ENCODE measurements at regions not wholly inside any gene's neighbourhood (a gene's known extent, or its start where the extent isn't known, plus 50 kb on each side); places are given as distances from the start of the nearest gene placed in this dataset.

GRCh38 chr5:1658665-1659064, 134.9 kb upstream of the LPCAT1 start:
- WGBS, 4 donors: 62 to 70% (median 66%) methylated on average over 14 of the region's 14 CpGs
- H3K27me3 ChIP-seq: peaks cover 0 to 78% (median 21%) of the 10 kb centered on the region in 9 donors

GRCh38 chr5:1657161-1657741, 133.5 kb upstream of the LPCAT1 start:
- WGBS, 4 donors: 70 to 74% (median 74%) methylated on average over 16 of the region's 16 CpGs
- no peak overlapping the region for H3K27ac ChIP-seq

More at GRCh38 chr5:1658665-1659064, 134.9 kb upstream of the LPCAT1 start:
- Histone ChIP-seq H3K9me3 (no peaks in the 10 kb centered on the region), H3K4me1 (peaks cover 0 to under 1% (median 0%) of the 10 kb centered on the region in 12 donors), H3K36me3 (no peaks in the 10 kb centered on the region), H3K4me3 (no peak overlapping the region), H3K27ac (no peak overlapping the region)
- DNase-seq (no peak), ATAC-seq (no peak)
- intact Hi-C loops (cut with DNase I): loop anchor here in 1 of 10 donors (10.0 kb wide), 1 partner anchor 484 kb away; no protein-coding TSS in a partner anchor
- TF ChIP-seq CTCF (IDR thresholded peaks at IDR 0.05) (no peak), POLR2A (IDR thresholded peaks at IDR 0.05) (no peak)

GRCh38 chr5:1656271-1656975, 132.7 kb upstream of the LPCAT1 start:
- WGBS, 4 donors: 82 to 93% (median 90%) methylated on average over 16 to 17 of the region's 17 CpGs
- Histone ChIP-seq H3K9me3 (no peaks in the 10 kb centered on the region), H3K4me1 (peaks cover 0 to 10% (median 4%) of the 10 kb centered on the region in 12 donors), H3K36me3 (no peaks in the 10 kb centered on the region), H3K4me3 (no peak overlapping the region), H3K27ac (no peak overlapping the region), H3K27me3 (peaks cover 0 to 86% (median 21%) of the 10 kb centered on the region in 9 donors)
- ATAC-seq (no peak), DNase-seq (no peak)
- intact Hi-C loops (cut with DNase I): loop anchor here in 1 of 10 donors (10.0 kb wide), 1 partner anchor 482 kb away; no protein-coding TSS in a partner anchor
- TF ChIP-seq POLR2A (IDR thresholded peaks at IDR 0.05) (no peak), CTCF (IDR thresholded peaks at IDR 0.05) (no peak)

More at GRCh38 chr5:1657161-1657741, 133.5 kb upstream of the LPCAT1 start:
- intact Hi-C loops (cut with DNase I): loop anchor here in 1 of 10 donors (10.0 kb wide), 1 partner anchor 482 kb away; no protein-coding TSS in a partner anchor
- ATAC-seq (no peak), DNase-seq (no peak)
- Histone ChIP-seq H3K36me3 (no peaks in the 10 kb centered on the region), H3K27me3 (peaks cover 0 to 88% (median 21%) of the 10 kb centered on the region in 9 donors), H3K9me3 (no peaks in the 10 kb centered on the region), H3K4me3 (no peak overlapping the region), H3K4me1 (peaks cover 0 to 10% (median 4%) of the 10 kb centered on the region in 12 donors)
- TF ChIP-seq CTCF (IDR thresholded peaks at IDR 0.05): no peak
- no peak for TF ChIP-seq POLR2A (IDR thresholded peaks at IDR 0.05)

All from heart left ventricle (tissue), 16 donors.